AG20443 (cell line): ENCODE measurements at regions not wholly inside any gene's neighbourhood (a gene's known extent, or its start where the extent isn't known, plus 50 kb on each side); places are given as distances from the start of the nearest gene placed in this dataset.

ENCODE experiments used
- DNase-seq: peaks from one replicate; pipeline ENCODE4 v3.0.0; 2012; ENCODE audit warnings: low spot score, mixed read lengths

GRCh38 chr2:8541636-8542035 lies 140.2 kb upstream of the ID2 start:
- no peak for DNase-seq

DNA sequence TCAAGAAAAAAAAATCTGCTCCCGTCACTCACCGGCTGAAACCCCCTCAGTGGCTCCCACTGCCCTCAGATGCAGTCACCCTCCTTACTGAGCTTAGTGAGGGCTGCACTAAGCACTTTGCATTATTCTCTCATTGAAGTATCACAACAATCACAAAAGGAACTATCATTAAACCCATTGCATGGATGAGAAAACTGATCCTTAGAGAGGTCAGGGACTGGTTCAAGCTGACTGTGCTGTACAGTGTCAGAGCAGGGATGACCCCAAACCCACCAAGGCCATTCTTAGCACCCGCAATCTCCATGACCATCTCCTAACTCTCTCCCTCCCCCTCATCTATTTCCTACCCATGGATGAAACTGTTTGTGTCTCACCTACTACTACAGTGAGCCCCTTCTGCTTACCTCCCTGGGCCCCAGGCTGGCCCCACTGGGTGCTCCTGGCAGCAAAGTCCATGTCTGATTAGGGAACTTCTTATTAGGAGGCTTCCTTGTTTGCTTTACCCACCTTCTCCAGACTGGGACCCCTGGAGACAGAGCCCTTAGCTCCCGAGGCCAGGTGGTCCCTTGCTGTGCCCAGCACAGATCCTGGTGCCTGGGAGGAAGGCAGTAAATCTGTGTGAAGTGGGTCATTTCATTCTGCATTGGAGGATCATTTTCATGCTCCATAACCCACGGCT lies 139.3 kb upstream of the ID2 start:
- no peak for DNase-seq

GRCh38 chr2:8543060-8543382 lies 138.8 kb upstream of the ID2 start:
- no peak for DNase-seq

GRCh38 chr2:8543383-8544170 lies 138.3 kb upstream of the ID2 start:
- DNase-seq, result peak; percentile 89

DNA sequence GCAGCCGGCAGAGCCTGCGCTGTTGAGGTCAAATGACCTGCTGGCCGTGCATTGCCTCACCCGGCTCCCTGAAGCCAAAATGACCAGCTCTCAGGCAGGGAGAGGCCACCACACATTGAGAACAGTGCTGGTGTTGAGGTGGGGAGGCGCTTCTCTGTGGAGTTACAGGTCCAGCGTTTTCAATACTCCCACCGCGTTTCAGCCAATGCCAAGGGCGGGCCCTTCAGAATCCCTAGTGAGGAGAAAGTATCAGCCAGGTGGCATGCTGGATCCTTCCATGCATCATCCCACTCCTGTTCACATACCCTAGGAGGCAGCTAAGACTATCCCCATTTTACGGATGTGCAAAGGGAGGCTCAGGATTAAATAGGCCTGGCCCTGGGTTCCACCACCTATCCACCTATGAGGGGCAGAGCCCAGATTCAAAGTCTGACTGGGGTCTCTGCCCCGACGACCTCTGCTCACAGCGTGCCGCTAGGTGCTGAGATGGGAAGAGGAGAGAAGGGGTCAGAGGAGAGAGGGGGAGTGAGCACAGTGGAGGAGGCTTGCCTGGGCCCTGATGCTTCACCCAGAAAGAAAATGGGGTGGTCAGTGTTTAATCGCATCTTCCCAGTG lies 137.6 kb upstream of the ID2 start:
- no peak for DNase-seq

- DNase-seq, result peak; percentile 96
Observed at GRCh38 chr2:8544786-8545694, 136.8 kb upstream of the ID2 start.

GRCh38 chr2:8545695-8546611 lies 135.9 kb upstream of the ID2 start:
- DNase-seq, result no peak

DNA sequence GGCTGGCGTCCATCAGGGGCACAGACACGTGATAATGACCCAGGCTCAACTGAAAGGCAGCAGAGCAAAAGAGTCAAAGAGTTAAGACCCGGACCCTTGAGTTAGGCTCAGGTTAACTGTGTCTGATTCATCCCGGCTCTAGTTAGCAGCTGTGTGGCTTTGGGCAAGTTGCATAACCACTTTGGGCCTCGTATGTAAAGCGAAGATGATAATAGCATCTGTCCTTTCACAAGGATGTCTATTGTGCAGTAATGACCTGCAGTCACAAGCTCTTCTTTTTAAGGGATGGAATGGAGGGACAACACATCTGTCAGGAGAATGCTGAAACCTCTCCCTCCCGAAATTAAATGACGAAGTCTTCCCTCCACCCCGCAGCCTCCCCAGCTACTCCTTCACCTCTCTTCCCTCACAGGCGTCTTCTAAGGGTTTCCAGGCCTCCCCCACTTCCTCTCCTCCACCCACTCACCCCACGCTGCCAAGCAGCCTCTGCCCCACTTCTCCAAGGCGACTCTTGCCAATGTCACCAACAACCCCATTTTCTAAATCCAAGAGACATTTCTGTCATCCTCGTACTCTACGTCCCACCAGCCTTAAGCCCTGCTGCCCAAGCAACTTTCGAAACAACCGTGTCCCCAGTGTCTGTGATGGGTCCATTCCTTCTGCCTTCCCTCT lies 135.1 kb upstream of the ID2 start:
- DNase-seq, result no peak

DNA sequence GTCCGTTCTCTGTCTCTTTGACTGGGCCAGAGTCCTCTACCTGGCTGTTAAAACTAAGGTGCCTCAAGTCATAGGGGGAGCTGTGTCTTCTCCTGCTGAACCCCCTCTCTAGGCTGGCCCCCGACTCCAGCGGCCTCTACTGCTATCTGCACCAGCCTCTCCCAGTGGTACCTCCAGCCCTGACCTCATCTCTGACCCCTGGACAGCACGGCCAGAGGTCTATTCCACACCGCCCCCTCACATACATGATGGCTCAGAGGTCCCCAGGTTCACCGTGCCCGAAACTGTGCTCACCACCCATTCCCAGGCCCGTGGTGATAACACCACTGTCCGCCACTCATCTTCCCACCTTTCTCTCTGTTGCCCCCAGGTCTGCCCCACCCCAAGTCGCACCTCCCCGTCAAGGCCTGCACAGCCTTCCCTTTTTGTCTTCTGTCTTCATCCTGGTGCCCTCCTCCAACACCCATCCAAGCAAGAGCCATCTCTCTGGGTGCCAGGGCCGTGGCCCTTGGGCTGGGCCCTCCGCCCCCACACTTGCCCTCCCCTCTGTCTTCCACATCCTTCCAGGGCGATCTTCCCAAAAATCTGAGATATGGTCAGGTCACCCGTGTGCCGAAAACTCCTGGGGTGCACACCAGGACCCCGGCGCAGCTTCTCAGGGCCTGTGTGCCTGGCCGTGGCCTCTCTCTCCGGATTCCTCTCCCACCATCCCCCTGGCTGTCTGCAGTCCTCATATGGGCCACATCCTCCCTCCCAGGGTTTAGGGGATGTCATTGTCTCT lies 134.4 kb upstream of the ID2 start:
- no peak for DNase-seq

- DNase-seq, result no peak
Observed at GRCh38 chr2:8548065-8548618, 133.7 kb upstream of the ID2 start.

DNA sequence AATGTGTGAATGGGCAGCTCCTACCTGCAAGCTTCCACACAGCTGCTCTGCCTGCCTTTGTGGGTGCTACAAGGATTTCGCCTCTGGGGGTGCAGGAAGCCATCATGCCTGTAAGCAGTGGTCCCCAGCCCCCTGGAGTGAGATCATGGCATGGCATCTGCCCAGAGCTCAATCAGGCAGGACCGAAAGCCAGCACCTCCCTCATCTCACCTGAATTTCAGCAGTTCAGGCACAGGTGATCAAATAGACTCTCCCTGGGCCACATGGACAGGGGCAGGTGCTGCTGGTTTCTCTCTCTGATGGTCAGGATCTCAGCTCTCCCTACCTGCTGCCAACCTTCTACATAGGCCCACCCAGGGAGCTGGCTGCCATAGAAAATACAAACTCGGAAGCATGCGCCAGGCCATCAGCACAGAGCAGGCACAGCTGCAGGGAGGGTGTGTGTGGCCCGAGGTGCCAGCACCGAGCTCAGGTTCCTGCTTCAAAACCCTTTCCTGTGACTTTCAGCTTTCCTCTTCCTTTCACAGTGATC lies 133.2 kb upstream of the ID2 start:
- DNase-seq, result no peak

GRCh38 chr2:8549273-8549922 lies 132.5 kb upstream of the ID2 start:
- no peak for DNase-seq

GRCh38 chr2:8549942-8550341 lies 131.9 kb upstream of the ID2 start:
- no peak for DNase-seq

DNA sequence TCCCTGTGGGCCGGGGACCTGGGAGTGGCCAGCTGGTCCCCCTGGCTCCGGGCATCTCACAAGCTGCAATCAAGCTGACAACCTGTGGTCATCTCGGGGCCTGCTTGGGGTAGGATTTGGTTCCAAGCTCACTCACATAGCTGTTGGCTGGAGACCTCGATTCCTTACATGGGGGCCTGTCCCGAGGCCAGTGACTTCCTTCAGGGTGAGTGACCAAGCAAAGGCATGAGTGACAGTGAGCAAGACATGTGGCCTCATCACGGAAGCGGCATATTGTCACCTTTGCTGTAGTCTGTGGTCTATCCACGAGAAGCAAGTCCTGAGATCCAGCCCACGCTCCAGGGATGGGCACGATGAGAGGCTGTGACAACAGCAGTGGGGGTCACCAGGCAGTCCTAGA lies 131.4 kb upstream of the ID2 start:
- no peak for DNase-seq

GRCh38 chr2:8550937-8551621 lies 130.8 kb upstream of the ID2 start:
- DNase-seq, result no peak

GRCh38 chr2:8551622-8552074 lies 130.2 kb upstream of the ID2 start:
- no peak for DNase-seq

DNA sequence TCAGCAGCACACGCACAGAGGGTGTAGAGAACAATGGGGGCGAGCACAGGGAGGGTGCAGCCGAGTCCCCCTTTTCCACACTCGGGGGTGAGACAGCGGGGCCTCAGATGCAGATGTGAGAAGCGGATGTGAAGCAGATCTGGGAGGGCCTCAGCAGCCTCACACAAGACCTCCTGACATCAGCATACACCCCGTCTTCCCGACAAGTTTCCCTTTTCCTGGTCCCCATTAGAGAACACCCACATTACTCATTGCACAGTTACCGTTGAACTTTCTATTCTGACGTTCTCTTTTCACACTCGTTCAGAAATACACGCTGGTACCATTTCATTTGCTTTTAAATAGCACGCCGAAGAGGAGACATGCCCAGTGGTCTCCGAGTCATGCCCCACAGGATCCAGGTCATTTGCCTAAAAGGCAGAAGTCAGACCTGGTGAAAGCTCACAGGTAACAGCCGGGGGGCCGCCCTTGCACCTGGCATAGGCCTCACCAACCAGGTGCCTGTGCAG lies 129.5 kb upstream of the ID2 start:
- no peak for DNase-seq

DNA sequence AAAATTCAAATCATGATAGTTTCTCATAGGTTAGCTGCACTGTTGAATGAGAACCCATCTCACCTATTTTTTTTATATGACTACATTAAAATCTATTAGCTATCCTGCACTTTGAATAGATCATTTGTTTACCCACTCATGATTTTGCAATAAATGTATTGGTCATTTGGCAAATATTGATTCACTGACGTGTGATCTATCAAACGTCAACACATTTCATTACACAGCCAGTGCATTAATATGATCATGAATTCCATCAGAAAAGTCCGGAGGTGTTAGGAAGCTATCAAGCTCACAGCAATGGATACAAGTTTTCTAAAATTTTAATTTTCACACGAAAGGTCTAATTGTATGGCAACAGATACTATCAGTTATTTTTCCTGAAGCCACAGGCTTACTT lies 128.2 kb upstream of the ID2 start:
- no peak for DNase-seq
